DOHH2 (cell line): ENCODE measurements at regions not wholly inside any gene's neighbourhood (a gene's known extent, or its start where the extent isn't known, plus 50 kb on each side); places are given as distances from the start of the nearest gene placed in this dataset.

Experiments used
- H3F3A ChIP-seq: fragments of 200-600 bp; sonication (generic), shearing (Covaris generic); 2 replicates; pipeline ENCODE4 v1.6.0; 2016; ENCODE audit warnings: antibody characterized with exemption, mild to moderate bottlenecking; ENCODE audit not compliant: control insufficient read depth, insufficient read depth
- H3K27ac ChIP-seq: fragments of 200-600 bp; sonication (generic); 2 replicates; pipeline ENCODE4 v1.5.1; 2014; ENCODE audit warnings: low read depth, mild to moderate bottlenecking, low read length, moderate library complexity
- H3K27me3 ChIP-seq: fragments of 200-600 bp; sonication (generic); 2 replicates; pipeline ENCODE4 v1.6.1; 2014; ENCODE audit warnings: mild to moderate bottlenecking, low read length, mixed read lengths; ENCODE audit not compliant: control insufficient read depth
- H3K36me3 ChIP-seq: fragments of 200-600 bp; sonication (generic); 2 replicates; pipeline ENCODE4 v1.6.1; 2014; ENCODE audit warnings: mild to moderate bottlenecking, low read length, moderate library complexity, mixed read lengths; ENCODE audit not compliant: control insufficient read depth
- H3K4me1 ChIP-seq: fragments of 200-600 bp; sonication (generic); 2 replicates; pipeline ENCODE4 v1.6.1; 2014; ENCODE audit warnings: mild to moderate bottlenecking, low read length, mixed read lengths; ENCODE audit not compliant: control insufficient read depth
- H3K4me2 ChIP-seq: fragments of 200-600 bp; sonication (generic); 2 replicates; pipeline ENCODE4 v1.6.0; 2014; ENCODE audit warnings: mild to moderate bottlenecking, low read length, moderate library complexity
- H3K4me3 ChIP-seq: fragments of 200-600 bp; sonication (generic); 2 replicates; pipeline ENCODE4 v1.5.1; 2014; ENCODE audit warnings: mild to moderate bottlenecking, low read length, mixed read lengths
- H3K79me2 ChIP-seq: fragments of 200-600 bp; sonication (generic); 2 replicates; pipeline ENCODE4 v1.6.1; 2014; ENCODE audit warnings: mild to moderate bottlenecking, low read length, mixed read lengths; ENCODE audit not compliant: control insufficient read depth
- H3K9me2 ChIP-seq: fragments of 200-600 bp; sonication (generic); replicated peaks from 2 replicates; pipeline ENCODE4 v1.6.1; 2014; ENCODE audit warnings: mild to moderate bottlenecking, low read length, mixed read lengths; ENCODE audit not compliant: control insufficient read depth
- H3K9me3 ChIP-seq: fragments of 200-600 bp; sonication (generic); 2 replicates; pipeline ENCODE4 v1.6.1; 2014; ENCODE audit warnings: antibody characterized with exemption, low read length, mixed read lengths; ENCODE audit not compliant: control insufficient read depth, insufficient read depth
- H4K20me1 ChIP-seq: fragments of 200-600 bp; sonication (generic); 2 replicates; pipeline ENCODE4 v1.6.0; 2014; ENCODE audit warnings: low read depth, mild to moderate bottlenecking, antibody characterized with exemption, low read length, moderate library complexity; ENCODE audit not compliant: control insufficient read depth, insufficient read depth
- CTCF ChIP-seq: fragments of 200-600 bp; sonication (generic); IDR thresholded peaks from one replicate; pipeline ENCODE4 v1.5.1; 2014; ENCODE audit warnings: antibody characterized with exemption, mild to moderate bottlenecking, low read depth, low read length; ENCODE audit not compliant: poor library complexity, severe bottlenecking
- EZH2phosphoT487 ChIP-seq: fragments of 200-600 bp; sonication (generic); IDR thresholded peaks from 2 replicates; pipeline ENCODE4 v1.6.1; 2017; ENCODE audit warnings: borderline replicate concordance, mild to moderate bottlenecking, antibody characterized with exemption, low read length, moderate library complexity, mixed read lengths

GRCh38 chrX:137227151-137227550 lies 193.4 kb upstream of the GPR101 start:
- no peaks in the 10 kb centered on the region for H3K79me2 ChIP-seq
- H3K27me3 ChIP-seq = no peaks in the 10 kb centered on the region
- H3K4me1 ChIP-seq = no peaks in the 10 kb centered on the region
- no peak overlapping the region for H3K4me2 ChIP-seq
- TF ChIP-seq CTCF (no peak), EZH2phosphoT487 (no peak)
- no peaks in the 10 kb centered on the region for H3K36me3 ChIP-seq
- H3F3A ChIP-seq = no peaks in the 10 kb centered on the region
- no peaks in the 10 kb centered on the region for H3K9me2 ChIP-seq
- H4K20me1 ChIP-seq = no peaks in the 10 kb centered on the region
- H3K4me3 ChIP-seq = no peak overlapping the region
- H3K27ac ChIP-seq = no peak overlapping the region
- no peaks in the 10 kb centered on the region for H3K9me3 ChIP-seq

- no peaks in the 10 kb centered on the region for H3K79me2 ChIP-seq
- no peaks in the 10 kb centered on the region for H3K36me3 ChIP-seq
- H4K20me1 ChIP-seq = no peaks in the 10 kb centered on the region
- H3F3A ChIP-seq = no peaks in the 10 kb centered on the region
- no peaks in the 10 kb centered on the region for H3K4me1 ChIP-seq
- no peak overlapping the region for H3K4me3 ChIP-seq
- H3K9me3 ChIP-seq = no peaks in the 10 kb centered on the region
- no peak overlapping the region for H3K27ac ChIP-seq
- H3K27me3 ChIP-seq = no peaks in the 10 kb centered on the region
- H3K4me2 ChIP-seq = no peak overlapping the region
- TF ChIP-seq EZH2phosphoT487 (no peak), CTCF (no peak)
- no peaks in the 10 kb centered on the region for H3K9me2 ChIP-seq
Measured at GRCh38 chrX:137215467-137215866, 181.7 kb upstream of the GPR101 start.

- H3K79me2 ChIP-seq = no peaks in the 10 kb centered on the region
- no peaks in the 10 kb centered on the region for H3K27me3 ChIP-seq
- no peaks in the 10 kb centered on the region for H3K9me2 ChIP-seq
- no peak for TF ChIP-seq CTCF
- no peak for TF ChIP-seq EZH2phosphoT487
- no peaks in the 10 kb centered on the region for H3K36me3 ChIP-seq
- no peak overlapping the region for H3K4me2 ChIP-seq
- no peak overlapping the region for H3K27ac ChIP-seq
- H4K20me1 ChIP-seq = no peaks in the 10 kb centered on the region
- H3K4me3 ChIP-seq = no peak overlapping the region
- no peaks in the 10 kb centered on the region for H3F3A ChIP-seq
- no peaks in the 10 kb centered on the region for H3K4me1 ChIP-seq
- no peaks in the 10 kb centered on the region for H3K9me3 ChIP-seq
Measured at GRCh38 chrX:137212078-137212632, 178.4 kb upstream of the GPR101 start.

- Histone ChIP-seq H3K4me2 (no peak overlapping the region), H3K9me2 (no peaks in the 10 kb centered on the region), H3K4me1 (no peaks in the 10 kb centered on the region), H3K27me3 (no peaks in the 10 kb centered on the region), H3K79me2 (no peaks in the 10 kb centered on the region), H4K20me1 (no peaks in the 10 kb centered on the region), H3K4me3 (no peak overlapping the region), H3K9me3 (no peaks in the 10 kb centered on the region), H3K36me3 (no peaks in the 10 kb centered on the region), H3K27ac (no peak overlapping the region), H3F3A (no peaks in the 10 kb centered on the region)
- TF ChIP-seq EZH2phosphoT487 = no peak
- no peak for TF ChIP-seq CTCF
Measured at GRCh38 chrX:137198040-137198439, 164.2 kb upstream of the GPR101 start.
